Cardiac muscle cell (in vitro differentiated cells and primary cell): ENCODE measurements at regions not wholly inside any gene's neighbourhood (a gene's known extent, or its start where the extent isn't known, plus 50 kb on each side); places are given as distances from the start of the nearest gene placed in this dataset.

ENCODE experiments used
- DNase-seq, 2 donors: peaks; one replicate each; pipeline versions ENCODE4 v3.0.0 to v3.0.0-alpha.2; 2010 to 2017; ENCODE audit warnings: low read depth in 1 of 2, low spot score in 1 of 2
- H3K27ac ChIP-seq: fragments of 200-600 bp; sonication (generic); 2 replicates; pipeline ENCODE4 v1.5.1; 2016
- H3K27me3 ChIP-seq: fragments of 200-600 bp; sonication (generic); 2 replicates; pipeline ENCODE4 v1.6.0; 2016; ENCODE audit warnings: control low read depth
- H3K36me3 ChIP-seq: fragments of 200-600 bp; sonication (generic); 2 replicates; pipeline ENCODE4 v1.5.1; 2016; ENCODE audit warnings: control low read depth
- H3K4me1 ChIP-seq: fragments of 200-600 bp; sonication (generic); 2 replicates; pipeline ENCODE4 v1.8.1; 2017; ENCODE audit warnings: low read depth, mild to moderate bottlenecking, mixed run types
- H3K4me3 ChIP-seq: fragments of 200-600 bp; sonication (generic); 2 replicates; pipeline ENCODE4 v1.5.1; 2016; ENCODE audit warnings: mild to moderate bottlenecking
- H3K9me3 ChIP-seq: fragments of 200-600 bp; sonication (generic); 2 replicates; pipeline ENCODE4 v1.5.1; 2017; ENCODE audit warnings: low read depth, mild to moderate bottlenecking, control low read depth
- TF ChIP-seq, protein P1 (sequence below): IDR thresholded peaks from 2 replicates; pipeline ENCODE4 v1.5.1; 2012; ENCODE audit warnings: low read depth, mild to moderate bottlenecking, low read length

DNA sequence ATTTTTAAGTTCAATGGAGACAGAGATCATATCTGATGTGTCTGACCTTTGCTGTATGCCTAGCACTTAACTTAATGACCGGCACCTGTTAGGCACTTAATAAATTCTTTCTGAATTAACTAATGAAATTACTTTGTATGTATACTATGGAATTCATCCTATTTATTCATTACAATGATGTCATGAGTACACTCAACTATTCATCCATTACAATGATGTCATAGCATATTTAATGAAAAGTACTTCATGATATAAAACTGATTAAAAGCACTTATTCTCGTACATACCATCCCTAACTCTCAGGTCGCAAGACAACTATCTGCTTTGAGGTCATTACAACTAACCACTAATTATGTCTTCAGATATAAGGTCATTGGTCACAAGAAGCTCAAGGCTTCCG, 1131.6 kb downstream of the DTWD2 start:
- Histone ChIP-seq H3K27ac (no peak overlapping the region), H3K36me3 (no peaks in the 10 kb centered on the region), H3K4me3 (no peak overlapping the region), H3K9me3 (no peaks in the 10 kb centered on the region), H3K27me3 (no peaks in the 10 kb centered on the region), H3K4me1 (peaks cover 5% of the 10 kb centered on the region)
- no peak for DNase-seq
- TF ChIP-seq, protein P1, sequence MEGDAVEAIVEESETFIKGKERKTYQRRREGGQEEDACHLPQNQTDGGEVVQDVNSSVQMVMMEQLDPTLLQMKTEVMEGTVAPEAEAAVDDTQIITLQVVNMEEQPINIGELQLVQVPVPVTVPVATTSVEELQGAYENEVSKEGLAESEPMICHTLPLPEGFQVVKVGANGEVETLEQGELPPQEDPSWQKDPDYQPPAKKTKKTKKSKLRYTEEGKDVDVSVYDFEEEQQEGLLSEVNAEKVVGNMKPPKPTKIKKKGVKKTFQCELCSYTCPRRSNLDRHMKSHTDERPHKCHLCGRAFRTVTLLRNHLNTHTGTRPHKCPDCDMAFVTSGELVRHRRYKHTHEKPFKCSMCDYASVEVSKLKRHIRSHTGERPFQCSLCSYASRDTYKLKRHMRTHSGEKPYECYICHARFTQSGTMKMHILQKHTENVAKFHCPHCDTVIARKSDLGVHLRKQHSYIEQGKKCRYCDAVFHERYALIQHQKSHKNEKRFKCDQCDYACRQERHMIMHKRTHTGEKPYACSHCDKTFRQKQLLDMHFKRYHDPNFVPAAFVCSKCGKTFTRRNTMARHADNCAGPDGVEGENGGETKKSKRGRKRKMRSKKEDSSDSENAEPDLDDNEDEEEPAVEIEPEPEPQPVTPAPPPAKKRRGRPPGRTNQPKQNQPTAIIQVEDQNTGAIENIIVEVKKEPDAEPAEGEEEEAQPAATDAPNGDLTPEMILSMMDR = no peak

GRCh38 chr5:117837786-117838185, 1150.6 kb downstream of the DTWD2 start:
- Histone ChIP-seq H3K4me3 (no peak overlapping the region), H3K27me3 (no peaks in the 10 kb centered on the region), H3K27ac (no peak overlapping the region), H3K9me3 (no peaks in the 10 kb centered on the region), H3K4me1 (no peaks in the 10 kb centered on the region), H3K36me3 (no peaks in the 10 kb centered on the region)
- no peak for DNase-seq
- TF ChIP-seq, protein P1 = no peak

DNA sequence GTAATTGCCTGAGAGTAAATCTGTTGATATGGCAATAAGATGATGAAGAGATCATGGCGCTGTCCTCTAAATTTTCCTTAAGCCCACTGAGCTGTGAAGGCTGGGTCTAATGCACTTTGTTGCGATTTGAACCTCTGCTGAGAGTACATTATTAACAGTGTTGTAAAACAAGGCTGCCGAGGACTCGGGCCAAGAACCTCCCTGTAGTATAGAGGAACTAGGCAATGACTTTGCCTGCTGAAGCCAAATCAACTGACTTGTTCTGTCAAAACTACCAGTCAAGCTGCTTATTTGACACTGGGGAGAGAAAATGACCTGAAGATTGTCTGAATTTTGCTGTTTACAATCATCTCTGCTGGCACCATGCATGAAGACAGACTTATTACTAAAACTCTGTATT, 1154.7 kb downstream of the DTWD2 start:
- H3K9me3 ChIP-seq = no peaks in the 10 kb centered on the region
- H3K4me1 ChIP-seq = no peaks in the 10 kb centered on the region
- no peaks in the 10 kb centered on the region for H3K36me3 ChIP-seq
- no peak overlapping the region for H3K27ac ChIP-seq
- H3K4me3 ChIP-seq = no peak overlapping the region
- DNase-seq = no peak
- TF ChIP-seq, protein P1 = no peak
- no peaks in the 10 kb centered on the region for H3K27me3 ChIP-seq

DNA sequence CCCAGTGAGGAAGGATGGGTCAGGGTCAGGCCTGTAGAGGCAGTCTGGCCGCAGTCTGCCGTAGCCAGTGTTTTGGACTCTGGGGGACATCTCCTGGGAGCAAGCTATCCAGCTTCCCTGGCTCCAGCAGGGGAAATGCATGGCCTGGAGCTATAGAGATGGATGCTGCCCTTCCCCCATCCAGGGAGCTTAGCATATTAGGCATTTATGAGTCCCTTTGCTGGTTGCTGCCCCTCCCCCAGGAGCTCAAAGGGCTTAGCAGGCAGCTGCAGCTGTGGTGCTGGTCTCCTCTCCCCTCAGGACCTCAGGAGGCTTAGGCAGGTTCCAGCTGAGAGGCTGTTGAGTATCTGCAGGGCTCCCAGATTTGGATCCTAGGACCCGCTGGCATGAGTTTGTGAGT, 1158.7 kb downstream of the DTWD2 start:
- Histone ChIP-seq H3K4me1 (no peaks in the 10 kb centered on the region), H3K4me3 (no peak overlapping the region), H3K36me3 (no peaks in the 10 kb centered on the region), H3K9me3 (no peaks in the 10 kb centered on the region), H3K27ac (no peak overlapping the region), H3K27me3 (no peaks in the 10 kb centered on the region)
- no peak for DNase-seq
- TF ChIP-seq, protein P1 = no peak

DNA sequence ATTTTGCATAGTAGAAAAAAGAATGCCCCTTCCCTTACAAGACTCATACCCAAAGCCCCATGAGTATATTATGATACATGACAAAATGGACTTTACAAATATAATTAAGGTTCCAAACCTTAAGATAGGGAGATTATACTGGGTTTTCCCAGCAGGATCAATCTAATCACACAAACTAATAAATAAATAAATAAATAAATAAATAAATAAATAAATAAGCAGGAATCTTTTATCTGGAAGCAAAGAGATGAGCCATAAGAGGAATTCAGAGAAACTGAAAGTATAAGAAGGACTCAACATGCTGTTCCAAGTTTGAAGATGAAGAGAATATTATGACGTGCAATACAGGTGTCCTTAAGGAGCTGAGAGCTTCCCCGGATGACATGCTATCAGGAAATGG, 1174.5 kb downstream of the DTWD2 start:
- Histone ChIP-seq H3K36me3 (no peaks in the 10 kb centered on the region), H3K27ac (no peak overlapping the region), H3K4me3 (no peak overlapping the region), H3K27me3 (no peaks in the 10 kb centered on the region), H3K9me3 (no peaks in the 10 kb centered on the region), H3K4me1 (peaks cover 10% of the 10 kb centered on the region)
- no peak for DNase-seq
- TF ChIP-seq, protein P1 = no peak

DNA sequence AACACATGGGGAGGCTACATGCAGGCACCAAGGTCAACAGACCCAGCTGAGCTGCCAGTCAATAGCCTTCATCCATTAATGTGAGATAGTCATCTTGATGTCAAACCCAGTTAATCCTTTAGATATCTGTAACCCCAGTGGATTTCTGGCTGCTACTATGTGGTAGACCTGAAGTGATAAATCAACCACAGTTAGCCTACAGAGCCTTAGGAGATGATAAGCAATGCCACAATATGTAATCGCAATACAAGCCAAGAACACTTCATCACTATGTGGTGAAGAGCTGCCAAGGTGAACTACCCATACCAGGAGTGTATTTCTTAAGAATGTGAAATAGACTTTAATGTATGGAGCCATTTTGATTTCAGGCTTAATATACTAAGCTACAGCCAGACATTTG, 1175.5 kb downstream of the DTWD2 start:
- DNase-seq = peak in 1 of 2 donors; percentile 10

More for the DNA sequence above, 1175.5 kb downstream of the DTWD2 start:
- no peaks in the 10 kb centered on the region for H3K27me3 ChIP-seq
- H3K4me1 ChIP-seq = peaks cover 13% of the 10 kb centered on the region
- TF ChIP-seq, protein P1 = no peak
- no peak overlapping the region for H3K27ac ChIP-seq
- no peak overlapping the region for H3K4me3 ChIP-seq
- H3K36me3 ChIP-seq = no peaks in the 10 kb centered on the region
- H3K9me3 ChIP-seq = no peaks in the 10 kb centered on the region
